Spleen (tissue), 11 donors: ENCODE measurements at regions not wholly inside any gene's neighbourhood (a gene's known extent, or its start where the extent isn't known, plus 50 kb on each side); places are given as distances from the start of the nearest gene placed in this dataset.

Experiments used
- DNase-seq: peaks from one replicate; pipeline ENCODE4 v3.0.0-alpha.2; 2020
- H3K27ac ChIP-seq, 8 donors: fragments of 200-600 bp; sonication (generic) in 7 of 8; 1 replicate in 4 of 8; 2 replicates in 4 of 8; pipeline versions ENCODE4 v1.5.0 to v1.8.0; 2016 to 2021; ENCODE audit warnings: inconsistent platforms in 4 of 8, mild to moderate bottlenecking in 4 of 8, moderate library complexity in 1 of 8
- H3K27me3 ChIP-seq, 7 donors: fragments of 200-600 bp; sonication (generic) in 6 of 7; replicated peaks in 1 of 7; 1 replicate in 4 of 7; 2 replicates in 3 of 7; pipeline versions ENCODE4 v1.5.0 to v1.8.0; 2016 to 2021; ENCODE audit warnings: inconsistent platforms in 3 of 7, mild to moderate bottlenecking in 1 of 7
- H3K36me3 ChIP-seq, 6 donors: fragments of 200-600 bp; sonication (generic) in 5 of 6; 1 replicate in 4 of 6; 2 replicates in 2 of 6; pipeline versions ENCODE4 v1.5.0 to v1.8.0; 2016 to 2021; ENCODE audit warnings: inconsistent platforms in 2 of 6
- H3K4me1 ChIP-seq, 6 donors: fragments of 200-600 bp; sonication (generic) in 5 of 6; 1 replicate in 3 of 6; 2 replicates in 3 of 6; pipeline versions ENCODE4 v1.5.0 to v1.8.0; 2016 to 2021; ENCODE audit warnings: inconsistent platforms in 3 of 6
- H3K4me3 ChIP-seq, 8 donors: fragments of 200-600 bp; sonication (generic) in 7 of 8; 1 replicate in 4 of 8; 2 replicates in 4 of 8; pipeline versions ENCODE4 v1.5.0 to v1.8.0; 2016 to 2021; ENCODE audit warnings: inconsistent platforms in 4 of 8, mild to moderate bottlenecking in 4 of 8, moderate library complexity in 2 of 8
- H3K9me3 ChIP-seq, 8 donors: fragments of 200-600 bp; sonication (generic) in 7 of 8; 1 replicate in 4 of 8; 2 replicates in 4 of 8; pipeline versions ENCODE4 v1.5.0 to v1.8.0; 2016 to 2021; ENCODE audit warnings: inconsistent platforms in 4 of 8
- CTCF ChIP-seq, 11 experiments: fragments of 200-600 bp in 7 of 11; fragments of 450-650 bp in 4 of 11; sonication (generic) in 4 of 11; IDR thresholded peaks in 8 of 11; conservative IDR thresholded peaks in 3 of 11; 1 replicate in 7 of 11; 2 replicates in 4 of 11; pipeline versions ENCODE4 v1.4.0 to v1.8.0; 2016 to 2021; ENCODE audit warnings: antibody characterized with exemption in 11 of 11, inconsistent platforms in 4 of 11, mild to moderate bottlenecking in 1 of 11
- POLR2A ChIP-seq, 3 donors: fragments of 450-650 bp; IDR thresholded peaks; one replicate each; pipeline ENCODE4 v1.5.1; 2017; ENCODE audit warnings: antibody characterized with exemption in 3 of 3, mild to moderate bottlenecking in 1 of 3
- POLR2AphosphoS5 ChIP-seq, 3 donors: sonication (generic); formaldehyde crosslinking; IDR thresholded peaks; one replicate each; pipeline ENCODE4 v1.5.1; 2017; ENCODE audit warnings: antibody characterized with exemption in 3 of 3
- WGBS, 5 donors: extraction: QIAGEN DNeasy Blood & Tissue Kit in 3 of 5; methylation state at CpG; one replicate each; pipeline versions ENCODE4 v1.1.5 to v1.1.7; 2013 to 2018; 5-methylcytosine and 5-hydroxymethylcytosine counted together
- intact Hi-C: fragments of 100-400 bp; cut with DNase I; formaldehyde crosslinking; loops from one replicate; pipeline ENCODE4 v1.15.0; 2023; ENCODE audit warnings: low total_unique reads
- donor health status: healthy with polysubstance abuse.
- donor health status: DM: no; HTN: no; CAD: no; lungs with moderate emphysema.
- donor health status: DM: no; HTN: no; CAD: no.
- donor health status: Bipolar disorder and iron deficiency.
- donor health status: healthy.
- donor health status: DM: no; HTN: no; CAD: no.
- donor health status: DM: yes; HTN: yes; CAD: no.

GRCh38 chr14:96627811-96628775, 125.9 kb downstream of the PAPOLA start:
- Histone ChIP-seq H3K27ac (peak overlapping the region in 3 of 8 donors; percentile 39 to 65 (median 50)), H3K9me3 (peaks cover 0 to 7% (median 0%) of the 10 kb centered on the region in 8 donors), H3K27me3 (peaks cover 0 to 42% (median 0%) of the 10 kb centered on the region in 7 donors), H3K4me3 (no peak overlapping the region), H3K36me3 (no peaks in the 10 kb centered on the region), H3K4me1 (peaks cover 0 to 3% (median 0%) of the 10 kb centered on the region in 6 donors)
- WGBS, 5 donors: 85 to 92% (median 88%) methylated on average over 10 of the region's 10 CpGs
- intact Hi-C loops: no loop called here
- DNase-seq: peak; percentile 54
- TF ChIP-seq POLR2A (IDR thresholded peaks at IDR 0.05) (no peak), POLR2AphosphoS5 (IDR thresholded peaks at IDR 0.05) (no peak), CTCF (IDR thresholded peaks at IDR 0.05 in 8 of 11, conservative IDR thresholded peaks at IDR 0.05 in 3 of 11) (no peak)

GRCh38 chr14:96629082-96629481, 126.9 kb downstream of the PAPOLA start:
- H3K9me3 ChIP-seq: peaks cover 0 to 7% (median 0%) of the 10 kb centered on the region in 8 donors
- intact Hi-C loops: no loop called here
- 78 to 90% (median 88%) methylated on average over 9 of the region's 9 CpGs for WGBS, 5 donors
- peaks cover 0 to 37% (median 0%) of the 10 kb centered on the region in 7 donors for H3K27me3 ChIP-seq
- no peak for TF ChIP-seq CTCF (IDR thresholded peaks at IDR 0.05 in 8 of 11, conservative IDR thresholded peaks at IDR 0.05 in 3 of 11)
- TF ChIP-seq POLR2AphosphoS5 (IDR thresholded peaks at IDR 0.05): no peak
- TF ChIP-seq POLR2A (IDR thresholded peaks at IDR 0.05): no peak
- H3K27ac ChIP-seq: no peak overlapping the region
- no peak overlapping the region for H3K4me3 ChIP-seq
- no peaks in the 10 kb centered on the region for H3K36me3 ChIP-seq
- H3K4me1 ChIP-seq: peaks cover 0 to 3% (median 0%) of the 10 kb centered on the region in 6 donors
- DNase-seq: peak; percentile 33

GRCh38 chr14:96629558-96630222, 127.5 kb downstream of the PAPOLA start:
- no peak for TF ChIP-seq CTCF (IDR thresholded peaks at IDR 0.05 in 8 of 11, conservative IDR thresholded peaks at IDR 0.05 in 3 of 11)
- no peak for TF ChIP-seq POLR2AphosphoS5 (IDR thresholded peaks at IDR 0.05)
- no peak for TF ChIP-seq POLR2A (IDR thresholded peaks at IDR 0.05)
- no peak overlapping the region for H3K27ac ChIP-seq
- H3K4me1 ChIP-seq: peaks cover 0 to 3% (median 0%) of the 10 kb centered on the region in 6 donors
- 60 to 85% (median 70%) methylated on average over 4 of the region's 4 CpGs for WGBS, 5 donors
- H3K27me3 ChIP-seq: peaks cover 0 to 33% (median 0%) of the 10 kb centered on the region in 7 donors
- H3K36me3 ChIP-seq: no peaks in the 10 kb centered on the region
- H3K9me3 ChIP-seq: peaks cover 0 to 7% (median 0%) of the 10 kb centered on the region in 8 donors
- peak; percentile 23 for DNase-seq
- intact Hi-C loops: no loop called here
- no peak overlapping the region for H3K4me3 ChIP-seq
